Neural cell (in vitro differentiated cells): ENCODE measurements at regions not wholly inside any gene's neighbourhood (a gene's known extent, or its start where the extent isn't known, plus 50 kb on each side); places are given as distances from the start of the nearest gene placed in this dataset.

ENCODE experiments used
- H2AFZ ChIP-seq: fragments of 200-600, 300-800 bp; sonication (generic), shearing (Covaris generic); 2 replicates; pipeline ENCODE4 v1.6.0; 2014; ENCODE audit warnings: low read depth, mild to moderate bottlenecking, antibody characterized with exemption, low read length, moderate library complexity
- H3F3A ChIP-seq: fragments of 200-600 bp; shearing (Covaris generic); 2 replicates; pipeline ENCODE4 v1.6.1; 2016; ENCODE audit warnings: mild to moderate bottlenecking, moderate library complexity, mixed read lengths, antibody characterized with exemption, low read length; ENCODE audit not compliant: insufficient read depth, poor library complexity, severe bottlenecking
- H3K27ac ChIP-seq: fragments of 200-600, 300-800 bp; sonication (generic), shearing (Covaris generic); 2 replicates; pipeline ENCODE4 v1.5.1; 2014; ENCODE audit warnings: mild to moderate bottlenecking, low read length, moderate library complexity
- H3K27me3 ChIP-seq: fragments of 300-800, 200-600 bp; sonication (generic), shearing (Covaris generic); 2 replicates; pipeline ENCODE4 v1.6.0; 2014; ENCODE audit warnings: mild to moderate bottlenecking, low read depth, low read length, moderate library complexity; ENCODE audit not compliant: insufficient read depth
- H3K36me3 ChIP-seq: fragments of 300-800, 200-600 bp; sonication (generic), shearing (Covaris generic); 2 replicates; pipeline ENCODE4 v1.5.1; 2014; ENCODE audit warnings: mild to moderate bottlenecking, antibody characterized with exemption, low read length, moderate library complexity; ENCODE audit not compliant: insufficient read depth
- H3K4me2 ChIP-seq: fragments of 300-800, 200-600 bp; sonication (generic), shearing (Covaris generic); 2 replicates; pipeline ENCODE4 v1.6.0; 2014; ENCODE audit warnings: mild to moderate bottlenecking, low read length
- H3K4me3 ChIP-seq: fragments of 300-800, 200-600 bp; sonication (generic), shearing (Covaris generic); 2 replicates; pipeline ENCODE4 v1.5.1; 2014; ENCODE audit warnings: mild to moderate bottlenecking, low read length, moderate library complexity
- H3K79me2 ChIP-seq: fragments of 200-600 bp; shearing (Covaris generic); replicated peaks from 2 replicates; pipeline ENCODE4 v1.6.0; 2014; ENCODE audit warnings: mild to moderate bottlenecking, low read length, moderate library complexity; ENCODE audit not compliant: insufficient read depth
- H3K9ac ChIP-seq: fragments of 300-800, 200-600 bp; sonication (generic), shearing (Covaris generic); 2 replicates; pipeline ENCODE4 v1.6.1; 2016; ENCODE audit warnings: mild to moderate bottlenecking, low read length, mixed read lengths
- H3K9me2 ChIP-seq: fragments of 200-600 bp; shearing (Covaris generic); 2 replicates; pipeline ENCODE4 v1.6.1; 2016; ENCODE audit warnings: mild to moderate bottlenecking, low read length, mixed read lengths; ENCODE audit not compliant: insufficient read depth
- H3K9me3 ChIP-seq: fragments of 200-600, 300-800 bp; sonication (generic), shearing (Covaris generic); 2 replicates; pipeline ENCODE4 v1.6.1; 2016; ENCODE audit warnings: mild to moderate bottlenecking, mixed run types, low read length, moderate library complexity, mixed read lengths
- H4K20me1 ChIP-seq: fragments of 200-600 bp; shearing (Covaris generic); 2 replicates; pipeline ENCODE4 v1.6.1; 2016; ENCODE audit warnings: mild to moderate bottlenecking, mixed run types; ENCODE audit not compliant: insufficient read depth
- CTCF ChIP-seq: fragments of 450-650 bp; IDR thresholded peaks from 2 replicates; pipeline ENCODE4 v1.5.1; 2014; ENCODE audit warnings: antibody characterized with exemption, mild to moderate bottlenecking, moderate library complexity; ENCODE audit not compliant: poor library complexity, severe bottlenecking
- EP300 ChIP-seq: fragments of 450-650 bp; conservative IDR thresholded peaks from 2 replicates; pipeline ENCODE4 v1.6.1; 2014; ENCODE audit warnings: antibody characterized with exemption, mild to moderate bottlenecking, moderate library complexity; ENCODE audit not compliant: poor library complexity, severe bottlenecking
- EZH2 ChIP-seq: fragments of 200-600, 300-800 bp; shearing (Covaris generic), sonication (generic); IDR thresholded peaks from 2 replicates; pipeline ENCODE4 v1.6.1; 2014; ENCODE audit warnings: antibody characterized with exemption, low read length, borderline replicate concordance, mild to moderate bottlenecking; ENCODE audit not compliant: insufficient read depth, poor library complexity, severe bottlenecking
- MXI1 ChIP-seq: fragments of 450-650 bp; conservative IDR thresholded peaks from 2 replicates; pipeline ENCODE4 v1.6.1; 2014; ENCODE audit warnings: antibody characterized with exemption, mild to moderate bottlenecking; ENCODE audit not compliant: poor library complexity, severe bottlenecking
- POLR2AphosphoS5 ChIP-seq: IDR thresholded peaks from 2 replicates; pipeline ENCODE4 v1.6.1; 2012
- RAD21 ChIP-seq: fragments of 450-650 bp; conservative IDR thresholded peaks from 2 replicates; pipeline ENCODE4 v1.6.1; 2014; ENCODE audit warnings: antibody characterized with exemption, mild to moderate bottlenecking, moderate library complexity
- REST ChIP-seq: IDR thresholded peaks from 2 replicates; pipeline ENCODE4 v1.6.1; 2012; ENCODE audit warnings: borderline replicate concordance
- SMC3 ChIP-seq: fragments of 450-650 bp; conservative IDR thresholded peaks from 2 replicates; pipeline ENCODE4 v1.6.1; 2014; ENCODE audit warnings: antibody characterized with exemption, mild to moderate bottlenecking, moderate library complexity; ENCODE audit not compliant: poor library complexity
- TAF1 ChIP-seq: IDR thresholded peaks from 2 replicates; pipeline ENCODE4 v1.6.1; 2012; ENCODE audit warnings: low read depth

GRCh38 chr22:49693416-49693815 lies 134.3 kb downstream of the BRD1 start:
- no peak overlapping the region for H3K27ac ChIP-seq
- no peaks in the 10 kb centered on the region for H3F3A ChIP-seq
- no peak overlapping the region for H3K9ac ChIP-seq
- H4K20me1 ChIP-seq, result no peaks in the 10 kb centered on the region
- H3K4me2 ChIP-seq, result no peak overlapping the region
- no peak overlapping the region for H2AFZ ChIP-seq
- no peaks in the 10 kb centered on the region for H3K36me3 ChIP-seq
- TF ChIP-seq EP300 (no peak), SMC3 (no peak), CTCF (no peak), MXI1 (no peak), RAD21 (no peak), EZH2 (no peak), POLR2AphosphoS5 (no peak)
- no peak overlapping the region for H3K4me3 ChIP-seq
- H3K9me3 ChIP-seq, result peaks cover 4% of the 10 kb centered on the region
- no peaks in the 10 kb centered on the region for H3K79me2 ChIP-seq
- H3K9me2 ChIP-seq, result no peaks in the 10 kb centered on the region
- no peaks in the 10 kb centered on the region for H3K27me3 ChIP-seq

- H3K27me3 ChIP-seq, result no peaks in the 10 kb centered on the region
- H3K79me2 ChIP-seq, result no peaks in the 10 kb centered on the region
Observed at GRCh38 chr22:49692499-49693225, 135.0 kb downstream of the BRD1 start.

More at GRCh38 chr22:49692499-49693225, 135.0 kb downstream of the BRD1 start:
- H3K9ac ChIP-seq, result no peak overlapping the region
- H2AFZ ChIP-seq, result no peak overlapping the region
- TF ChIP-seq CTCF, result no peak
- no peak for TF ChIP-seq EP300
- TF ChIP-seq REST, result no peak
- no peak for TF ChIP-seq RAD21
- TF ChIP-seq SMC3, result no peak
- TF ChIP-seq TAF1, result no peak
- no peak for TF ChIP-seq EZH2
- no peak for TF ChIP-seq MXI1
- no peak for TF ChIP-seq POLR2AphosphoS5
- no peak overlapping the region for H3K4me2 ChIP-seq
- H3K9me3 ChIP-seq, result no peaks in the 10 kb centered on the region
- no peaks in the 10 kb centered on the region for H3K36me3 ChIP-seq
- no peaks in the 10 kb centered on the region for H3F3A ChIP-seq
- no peak overlapping the region for H3K27ac ChIP-seq
- H3K9me2 ChIP-seq, result no peaks in the 10 kb centered on the region
- H3K4me3 ChIP-seq, result no peak overlapping the region
- H4K20me1 ChIP-seq, result no peaks in the 10 kb centered on the region
